AG09309 (cell line): ENCODE measurements at regions not wholly inside any gene's neighbourhood (a gene's known extent, or its start where the extent isn't known, plus 50 kb on each side); places are given as distances from the start of the nearest gene placed in this dataset.

Source experiments
- DNase-seq: peaks from one replicate; pipeline ENCODE4 v3.0.0-alpha.2; 2010; ENCODE audit warnings: low read depth
- H3K4me3 ChIP-seq: 2 replicates; pipeline ENCODE4 v1.5.1; 2011; ENCODE audit warnings: mild to moderate bottlenecking, low read depth, low read length, moderate library complexity; ENCODE audit not compliant: control insufficient read depth
- TF ChIP-seq, protein P1 (sequence below): IDR thresholded peaks from 2 replicates; pipeline ENCODE4 v1.5.1; 2011; ENCODE audit warnings: mild to moderate bottlenecking, low read depth, low read length, inconsistent platforms; ENCODE audit not compliant: insufficient read depth, control insufficient read depth; ENCODE audit errors: missing control alignments

DNA sequence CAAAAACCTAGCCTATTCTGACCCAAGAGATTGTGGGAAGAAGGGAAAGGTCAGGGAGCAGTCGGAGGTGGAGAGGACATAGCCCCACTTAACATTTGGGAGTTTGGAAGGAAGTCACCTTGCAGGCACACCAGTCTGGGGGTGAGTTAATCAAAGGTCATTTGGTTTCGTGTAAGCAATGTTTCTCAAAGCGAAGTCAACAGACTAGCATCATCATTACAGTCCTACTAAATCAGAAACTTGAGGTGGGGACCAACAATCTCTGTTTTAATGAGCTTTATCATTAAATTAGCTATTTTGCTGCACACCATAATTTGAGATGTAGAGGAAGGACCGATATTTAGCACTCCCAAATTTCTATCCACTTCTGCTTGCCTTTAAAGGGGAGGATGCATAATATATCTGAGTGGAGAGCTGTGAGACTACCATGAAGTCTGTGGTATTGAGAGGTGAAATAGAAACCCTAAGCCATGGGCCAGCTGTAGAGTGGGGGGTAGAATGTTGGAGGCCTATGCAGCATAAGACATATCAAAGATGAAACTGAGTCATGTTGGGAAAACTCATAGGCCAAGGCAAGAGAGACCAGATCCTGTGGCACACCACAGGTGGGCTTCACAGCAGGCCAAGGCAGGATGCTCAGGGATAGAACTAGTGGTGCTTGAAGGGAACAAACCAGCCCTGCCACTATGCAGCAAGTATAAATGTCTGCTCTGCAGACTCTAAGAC, 141.7 kb upstream of the ANKFN1 start:
- TF ChIP-seq, protein P1, sequence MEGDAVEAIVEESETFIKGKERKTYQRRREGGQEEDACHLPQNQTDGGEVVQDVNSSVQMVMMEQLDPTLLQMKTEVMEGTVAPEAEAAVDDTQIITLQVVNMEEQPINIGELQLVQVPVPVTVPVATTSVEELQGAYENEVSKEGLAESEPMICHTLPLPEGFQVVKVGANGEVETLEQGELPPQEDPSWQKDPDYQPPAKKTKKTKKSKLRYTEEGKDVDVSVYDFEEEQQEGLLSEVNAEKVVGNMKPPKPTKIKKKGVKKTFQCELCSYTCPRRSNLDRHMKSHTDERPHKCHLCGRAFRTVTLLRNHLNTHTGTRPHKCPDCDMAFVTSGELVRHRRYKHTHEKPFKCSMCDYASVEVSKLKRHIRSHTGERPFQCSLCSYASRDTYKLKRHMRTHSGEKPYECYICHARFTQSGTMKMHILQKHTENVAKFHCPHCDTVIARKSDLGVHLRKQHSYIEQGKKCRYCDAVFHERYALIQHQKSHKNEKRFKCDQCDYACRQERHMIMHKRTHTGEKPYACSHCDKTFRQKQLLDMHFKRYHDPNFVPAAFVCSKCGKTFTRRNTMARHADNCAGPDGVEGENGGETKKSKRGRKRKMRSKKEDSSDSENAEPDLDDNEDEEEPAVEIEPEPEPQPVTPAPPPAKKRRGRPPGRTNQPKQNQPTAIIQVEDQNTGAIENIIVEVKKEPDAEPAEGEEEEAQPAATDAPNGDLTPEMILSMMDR, result no peak
- H3K4me3 ChIP-seq, result no peak overlapping the region
- no peak for DNase-seq

DNA sequence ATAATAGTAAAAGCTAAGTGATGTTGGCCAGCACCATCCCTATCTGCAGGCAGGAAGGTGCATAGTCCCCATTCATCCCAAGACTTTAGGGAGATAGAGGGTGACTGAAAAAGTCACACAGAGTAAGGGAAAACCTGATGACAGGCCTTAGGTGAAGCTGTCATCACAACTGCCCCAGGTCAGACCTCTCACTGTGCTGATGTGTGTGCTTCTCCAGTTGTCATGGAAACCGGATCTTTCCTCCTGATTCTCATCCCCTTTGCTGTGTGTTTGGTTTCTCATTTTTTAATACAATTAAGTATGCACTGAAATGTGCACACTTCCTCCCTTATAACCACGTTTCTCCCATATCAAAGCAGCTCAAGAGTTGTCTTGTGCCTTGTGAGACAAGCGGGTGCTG, 135.1 kb upstream of the ANKFN1 start:
- no peak for DNase-seq
- H3K4me3 ChIP-seq, result no peak overlapping the region
- TF ChIP-seq, protein P1, result no peak

DNA sequence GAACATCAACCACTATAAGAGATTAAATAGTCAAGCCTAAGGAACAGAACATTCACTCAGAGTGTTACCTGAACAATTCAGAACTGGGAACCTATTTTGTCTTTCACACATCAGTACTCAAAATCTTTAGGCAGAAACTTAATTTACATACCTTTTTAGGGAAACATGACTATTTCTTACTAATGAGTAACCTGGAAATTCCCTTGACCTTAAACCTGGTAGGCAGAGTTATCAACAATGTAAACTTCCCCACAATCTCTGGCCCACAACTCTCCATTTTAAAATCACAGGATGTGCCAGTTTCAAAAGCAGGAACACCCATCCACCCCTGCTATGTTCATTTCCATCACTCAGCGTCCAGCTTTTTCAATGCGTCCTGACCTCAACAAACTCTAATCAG, 132.9 kb upstream of the ANKFN1 start:
- no peak overlapping the region for H3K4me3 ChIP-seq
- TF ChIP-seq, protein P1, result no peak
- DNase-seq, result no peak

DNA sequence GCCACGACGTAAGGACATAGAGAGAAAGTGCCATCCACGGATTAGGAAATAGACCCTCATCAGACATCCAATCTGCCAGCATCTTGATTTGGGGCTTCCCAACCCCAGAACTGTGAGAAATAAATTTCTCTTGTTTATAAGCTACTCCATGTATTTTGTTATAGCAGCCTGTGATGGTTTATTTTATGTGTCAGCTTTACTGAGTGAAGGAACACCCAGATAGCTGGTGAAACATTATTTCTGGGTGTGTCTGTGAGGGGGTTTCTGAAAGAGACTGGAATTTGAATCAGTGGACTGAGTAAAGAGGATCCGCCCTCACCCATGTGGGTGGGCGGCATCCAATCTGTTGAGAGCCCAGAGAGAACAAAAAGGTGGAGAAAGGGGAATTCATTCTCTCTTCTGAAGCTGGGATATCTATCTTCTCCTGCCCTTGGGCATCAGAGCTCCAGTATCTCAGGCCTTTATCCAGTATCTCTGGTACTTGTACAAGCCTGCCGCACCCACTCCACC, 131.5 kb upstream of the ANKFN1 start:
- no peak overlapping the region for H3K4me3 ChIP-seq
- no peak for DNase-seq
- TF ChIP-seq, protein P1, result no peak

DNA sequence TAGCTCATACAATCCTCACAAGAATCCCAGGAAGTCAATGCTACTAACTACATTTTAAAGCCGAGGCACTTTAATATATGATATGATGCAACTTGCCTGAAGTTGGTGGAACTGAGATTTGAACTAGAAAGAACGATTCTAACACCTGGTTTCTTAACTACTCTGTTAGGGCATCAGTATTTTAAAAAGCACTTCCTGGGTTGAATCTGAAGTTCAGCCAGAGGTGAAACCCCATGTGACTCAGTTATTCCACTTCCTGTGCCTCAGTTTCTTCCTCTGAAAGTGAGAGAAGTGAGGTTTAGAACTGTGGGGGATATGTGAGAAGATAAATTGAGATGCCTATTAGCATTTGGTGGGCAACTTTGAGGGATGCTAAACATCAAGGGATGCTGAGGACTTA, 129.4 kb upstream of the ANKFN1 start:
- no peak for DNase-seq
- no peak overlapping the region for H3K4me3 ChIP-seq
- TF ChIP-seq, protein P1, result no peak

DNA sequence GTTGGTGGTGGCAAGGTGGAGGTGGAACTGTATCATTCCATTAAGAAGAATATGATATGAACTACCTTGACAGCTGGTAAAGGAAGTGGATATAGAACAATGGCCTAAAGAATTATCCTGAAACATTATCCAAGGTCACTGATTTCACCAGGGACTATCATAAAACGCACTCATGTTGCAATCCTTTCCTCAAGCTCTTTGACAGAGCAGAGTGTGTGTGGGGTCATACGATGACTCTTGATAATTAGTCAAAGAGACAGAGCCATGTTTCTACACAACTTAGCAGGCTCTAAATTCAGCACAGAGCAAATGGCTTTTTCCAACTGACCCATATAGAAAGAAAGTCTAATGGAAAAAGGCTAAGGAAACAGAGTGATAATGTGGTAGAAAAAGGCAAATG, 126.4 kb upstream of the ANKFN1 start:
- no peak overlapping the region for H3K4me3 ChIP-seq
- TF ChIP-seq, protein P1, result no peak
- no peak for DNase-seq
